GM18858 (cell line): ENCODE measurements at regions not wholly inside any gene's neighbourhood (a gene's known extent, or its start where the extent isn't known, plus 50 kb on each side); places are given as distances from the start of the nearest gene placed in this dataset.
"Not testable (repeated sequence)": the region's sequence is repeated elsewhere in the genome, so short reads cannot be mapped to it uniquely, and the experiment has no call there.

Experiments
- ATAC-seq: cut with Tn5 transposase; IDR thresholded peaks from one replicate; pipeline ENCODE4 v1.9.1; 2021; ENCODE audit not compliant: unreplicated experiment

DNA sequence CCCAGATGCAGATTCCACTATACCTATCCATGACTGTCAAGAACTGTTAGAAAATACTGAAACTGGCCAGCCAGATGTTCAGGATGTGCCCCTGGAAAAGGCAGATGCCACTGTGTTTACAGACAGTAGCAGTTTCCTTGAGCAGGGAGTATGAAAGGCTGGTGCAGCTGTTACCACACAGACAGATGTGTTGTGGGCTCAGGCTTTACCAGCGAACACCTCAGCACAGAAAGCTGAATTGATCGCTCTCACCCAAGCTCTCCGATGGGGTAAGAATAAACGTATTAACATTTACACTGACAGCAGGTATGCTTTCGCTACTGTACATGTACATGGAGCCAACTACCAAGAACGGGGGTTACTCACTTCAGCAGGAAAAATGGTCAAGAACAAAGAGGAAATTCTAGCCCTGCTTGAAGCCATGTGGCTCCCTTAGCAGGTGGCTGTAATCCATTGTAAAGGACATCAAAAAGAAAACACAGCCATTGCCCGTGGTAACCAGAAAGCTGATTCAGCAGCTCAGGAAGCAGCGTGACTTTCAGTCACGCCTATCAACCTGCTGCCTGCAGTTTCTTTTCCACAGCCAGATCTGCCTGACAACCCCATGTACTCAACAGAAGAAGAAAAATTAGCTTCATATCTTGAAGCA is 459.7 kb upstream of the HTR1E start:
- no peak for ATAC-seq

DNA sequence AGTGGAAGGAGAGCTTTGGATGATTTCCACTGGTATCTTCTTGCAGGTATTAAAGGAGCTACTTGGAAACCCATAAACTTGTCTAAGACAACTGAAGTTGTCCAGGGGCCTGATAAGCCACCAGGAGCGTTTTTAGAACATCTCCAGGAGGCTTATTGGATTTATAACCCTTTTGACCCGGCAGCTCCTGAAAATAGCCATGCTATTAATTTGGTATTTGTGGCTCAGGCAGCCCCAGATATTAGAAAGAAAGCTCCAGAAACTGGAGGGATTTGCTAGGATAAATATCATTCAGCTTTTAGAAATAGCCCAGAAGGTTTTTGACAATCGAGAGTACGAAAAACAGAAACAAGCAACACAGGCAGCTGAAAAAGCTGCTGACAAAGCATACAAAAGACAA is 461.0 kb upstream of the HTR1E start:
- no peak for ATAC-seq

DNA sequence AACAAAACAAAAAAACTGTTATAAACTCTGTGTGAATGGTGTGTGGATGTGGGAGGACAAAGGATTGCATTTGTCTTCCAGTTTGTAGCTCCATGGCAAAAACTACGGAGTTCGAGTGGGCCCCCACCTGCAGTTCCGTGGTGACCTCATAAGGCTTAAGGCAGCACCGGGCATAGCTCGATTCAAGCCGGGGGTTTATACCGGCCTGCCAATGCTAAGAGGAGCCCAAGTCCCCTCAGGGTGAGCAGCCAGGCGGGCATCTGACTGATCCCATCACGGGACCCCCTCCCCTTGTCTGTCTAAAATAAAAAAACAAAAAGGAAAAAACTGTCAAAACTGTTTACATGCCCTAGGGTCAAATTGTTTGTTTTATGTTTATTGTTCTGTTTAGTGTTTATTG is 463.2 kb upstream of the HTR1E start:
- ATAC-seq, result no peak

DNA sequence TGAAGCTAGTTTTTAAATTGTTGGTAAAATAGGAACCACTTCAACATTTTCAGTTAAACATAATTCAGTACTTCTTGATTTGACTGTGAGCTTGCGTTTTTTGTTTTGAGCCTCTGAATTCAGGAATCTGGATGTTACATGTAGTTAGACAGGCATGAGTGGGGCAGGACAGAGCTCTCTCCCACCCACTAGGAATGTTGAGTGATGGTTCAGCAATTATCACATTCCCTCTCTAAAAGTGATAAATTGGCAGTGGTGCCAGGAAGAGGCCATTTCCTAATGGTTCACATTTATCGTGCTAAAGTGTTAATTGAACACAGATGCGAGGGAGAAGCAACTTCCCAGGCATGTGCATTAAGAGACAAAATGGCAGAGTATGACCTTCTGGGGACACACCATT is 465.5 kb upstream of the HTR1E start:
- ATAC-seq, result no peak

DNA sequence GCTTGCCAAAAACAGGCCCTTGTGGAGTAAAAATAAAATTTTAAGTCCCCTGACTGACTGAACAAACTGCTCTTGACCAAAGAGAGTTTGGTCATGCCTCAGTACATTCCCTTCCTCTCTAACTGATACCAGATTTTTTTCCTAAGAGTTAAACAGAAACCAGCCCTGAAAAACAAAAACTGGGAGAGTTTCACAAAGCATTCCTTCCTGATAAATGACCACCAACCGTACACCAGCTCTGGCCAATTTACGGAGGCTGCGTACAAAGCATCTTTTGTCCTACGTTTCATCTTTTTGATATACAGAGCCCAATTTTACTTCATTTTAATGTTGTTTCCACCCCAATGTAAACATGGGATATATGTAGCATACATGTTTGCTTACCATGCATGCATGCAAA is 477.4 kb upstream of the HTR1E start:
- ATAC-seq, result no peak

DNA sequence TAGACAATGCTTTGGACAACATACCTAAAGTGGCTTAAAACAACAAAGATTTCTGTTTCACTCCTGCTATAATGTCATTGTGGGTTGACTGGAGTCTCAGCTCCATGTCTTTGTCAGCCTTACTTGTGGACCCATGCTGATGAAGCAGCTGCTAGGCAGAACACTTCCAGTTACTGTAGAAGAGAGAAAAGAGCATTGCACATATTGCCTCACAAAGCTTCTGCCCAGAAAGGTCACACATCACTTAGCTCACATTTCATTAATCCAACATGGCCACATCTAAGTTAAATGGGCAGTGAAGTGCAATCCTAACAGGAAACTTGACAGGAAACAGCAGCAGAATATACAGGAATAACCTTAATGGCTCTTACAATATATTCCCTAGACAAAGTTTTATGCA is 480.5 kb upstream of the HTR1E start:
- no peak for ATAC-seq

DNA sequence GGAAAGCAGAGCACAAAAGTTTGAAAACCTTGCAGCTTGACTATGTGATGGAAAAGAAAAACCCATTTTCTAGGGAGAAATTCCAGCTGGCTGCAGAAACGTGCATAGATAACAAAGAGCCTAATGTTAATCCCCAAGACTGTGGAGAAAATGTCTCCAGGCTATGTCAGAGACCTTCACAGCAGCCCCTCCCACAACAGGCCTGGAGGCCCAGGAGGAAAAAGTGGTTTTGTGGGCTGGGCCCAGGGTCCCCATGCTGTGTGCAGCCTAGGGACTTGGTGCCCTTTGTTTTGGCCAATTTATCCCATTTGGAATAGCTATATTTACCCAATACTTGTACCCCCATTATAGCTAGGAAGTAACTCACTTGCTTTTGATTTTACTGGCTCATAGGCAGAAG is 484.1 kb upstream of the HTR1E start:
- ATAC-seq, result no peak

DNA sequence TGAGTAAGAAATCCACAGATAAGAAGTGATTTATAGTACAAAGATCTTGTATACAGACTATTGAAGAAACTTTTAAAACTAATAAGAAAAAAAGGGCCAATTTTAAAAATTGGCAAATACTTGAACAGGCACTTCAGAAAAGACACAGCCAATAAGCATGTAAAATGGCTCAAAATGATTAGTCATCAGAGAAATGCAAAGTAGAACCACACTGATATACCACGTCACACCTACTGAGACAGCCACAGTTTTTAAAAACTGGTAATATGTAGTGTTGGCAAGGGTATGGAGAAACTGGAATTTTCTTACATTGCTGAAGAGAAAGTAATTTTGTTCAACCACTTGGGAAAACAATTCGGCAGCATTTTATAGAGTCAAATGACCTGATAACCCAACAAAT is 488.9 kb upstream of the HTR1E start:
- ATAC-seq, result no peak

DNA sequence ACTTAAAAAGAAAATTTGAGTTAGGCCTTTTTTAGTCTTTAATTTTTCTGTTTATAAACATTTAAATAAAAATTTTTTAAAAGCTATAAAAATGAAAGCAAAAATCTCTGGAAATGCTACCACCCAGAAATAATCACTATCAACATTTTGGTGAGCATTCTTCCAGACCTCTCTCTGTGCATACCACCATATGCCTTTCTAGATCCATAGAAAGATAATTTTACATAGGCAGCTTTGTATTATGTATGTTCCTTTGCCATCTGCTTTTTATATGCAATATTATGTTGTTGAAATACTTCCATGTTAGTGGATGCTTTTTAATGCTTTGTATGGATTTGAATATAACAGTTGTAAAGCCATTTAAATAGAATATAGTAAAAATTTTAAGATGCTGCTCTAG is 496.7 kb upstream of the HTR1E start:
- ATAC-seq, result no peak

DNA sequence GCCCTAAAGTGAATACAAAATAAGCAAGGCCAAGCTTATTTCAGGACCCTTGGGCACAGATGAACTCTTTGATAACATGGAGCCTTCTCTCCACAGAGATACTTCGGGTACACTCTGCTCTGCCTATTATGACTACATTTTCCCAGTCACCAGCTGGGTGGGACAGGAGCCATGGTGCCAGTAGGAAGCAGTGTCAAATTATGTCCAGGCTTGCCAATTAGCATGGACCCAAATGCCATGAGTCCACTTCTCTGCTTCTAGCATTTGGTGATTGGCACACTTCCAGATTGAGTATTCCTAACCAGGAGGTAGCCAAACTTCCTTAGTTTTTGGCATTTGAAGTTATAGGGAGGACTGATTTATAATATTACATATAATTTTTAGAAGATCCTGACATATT is 513.8 kb upstream of the HTR1E start:
- no peak for ATAC-seq

DNA sequence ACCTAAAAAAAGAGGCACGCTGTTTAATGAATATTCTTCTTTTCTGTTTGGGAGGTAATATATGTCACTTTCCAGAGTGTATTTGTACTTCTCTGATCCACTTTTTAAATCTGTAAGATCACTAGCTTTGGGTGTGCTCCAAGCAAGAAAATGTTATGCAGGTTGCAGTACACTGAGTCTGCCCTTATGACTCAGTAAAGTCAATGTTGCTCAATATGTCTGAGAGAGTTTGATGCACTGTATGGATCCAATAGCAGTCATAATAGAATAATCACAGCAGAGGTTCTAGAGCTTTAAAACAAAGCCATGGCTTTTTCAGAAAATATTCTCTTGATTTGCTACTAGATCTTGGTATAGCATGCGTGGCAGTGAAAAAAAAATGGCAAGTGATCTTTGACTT is 525.3 kb upstream of the HTR1E start:
- ATAC-seq, result no peak

DNA sequence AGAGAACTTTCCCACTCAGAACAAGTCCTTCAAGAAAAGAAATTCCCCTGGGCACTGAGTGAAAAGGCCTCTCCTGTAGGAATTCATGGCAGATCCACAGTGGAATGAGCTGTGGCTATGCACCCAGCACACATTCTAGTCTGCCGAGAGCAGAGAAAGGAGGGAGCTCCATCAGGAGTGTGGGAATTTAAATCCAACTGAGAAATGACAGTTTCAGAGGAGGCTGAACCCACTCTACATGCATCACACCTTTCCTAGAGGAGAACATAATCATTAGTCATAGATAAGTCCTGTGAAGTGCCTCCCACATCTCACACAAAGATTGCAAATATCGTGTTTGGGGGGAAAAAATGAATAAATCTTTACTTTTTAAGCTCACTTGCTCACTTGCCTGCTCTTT is 530.2 kb upstream of the HTR1E start:
- no peak for ATAC-seq

DNA sequence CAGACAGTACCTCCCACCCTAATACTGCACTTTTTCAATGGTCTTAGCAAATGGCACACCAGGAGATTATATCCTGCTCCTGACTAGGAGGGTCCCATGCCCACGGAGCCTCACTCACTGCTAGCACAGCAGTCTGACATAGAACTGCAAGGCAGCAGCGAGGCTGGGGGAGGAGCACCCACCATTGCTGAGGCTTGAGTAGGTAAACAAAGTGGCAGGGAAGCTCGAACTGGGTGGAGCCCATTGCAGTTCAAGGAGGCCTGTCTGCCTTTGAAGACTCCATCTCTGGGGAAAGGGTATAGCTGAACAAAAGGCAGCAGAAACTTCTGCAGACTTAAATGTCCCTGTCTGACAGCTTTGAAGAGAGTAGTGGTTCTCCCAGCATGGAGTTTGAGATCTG is 544.5 kb upstream of the HTR1E start:
- not testable (repeated sequence) for ATAC-seq

DNA sequence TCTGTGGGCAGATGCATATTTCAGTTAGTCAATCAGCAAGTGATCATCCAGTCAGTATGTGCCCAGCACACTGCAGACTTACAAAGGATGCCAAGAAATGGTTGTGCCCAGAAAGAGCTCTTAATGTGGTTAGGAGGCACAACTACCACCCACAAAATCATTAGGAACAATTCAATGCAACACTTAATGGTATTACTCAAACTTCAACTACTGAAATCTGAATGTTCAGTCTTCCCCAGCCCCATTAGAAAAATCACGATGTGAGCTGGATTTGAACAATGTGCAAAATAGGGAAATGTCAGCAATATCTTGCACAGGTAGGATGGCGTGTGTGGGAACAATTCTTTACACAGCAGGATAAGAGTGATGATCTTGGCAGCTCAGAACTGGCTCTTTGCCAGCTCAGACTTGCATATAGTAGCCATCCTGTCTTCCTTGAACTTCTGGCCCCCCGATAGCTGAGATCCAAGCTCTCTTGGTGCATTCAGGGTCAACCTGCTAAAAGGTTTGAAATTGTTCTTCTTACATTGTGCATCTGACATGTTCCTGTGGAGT is 556.7 kb upstream of the HTR1E start:
- no peak for ATAC-seq

DNA sequence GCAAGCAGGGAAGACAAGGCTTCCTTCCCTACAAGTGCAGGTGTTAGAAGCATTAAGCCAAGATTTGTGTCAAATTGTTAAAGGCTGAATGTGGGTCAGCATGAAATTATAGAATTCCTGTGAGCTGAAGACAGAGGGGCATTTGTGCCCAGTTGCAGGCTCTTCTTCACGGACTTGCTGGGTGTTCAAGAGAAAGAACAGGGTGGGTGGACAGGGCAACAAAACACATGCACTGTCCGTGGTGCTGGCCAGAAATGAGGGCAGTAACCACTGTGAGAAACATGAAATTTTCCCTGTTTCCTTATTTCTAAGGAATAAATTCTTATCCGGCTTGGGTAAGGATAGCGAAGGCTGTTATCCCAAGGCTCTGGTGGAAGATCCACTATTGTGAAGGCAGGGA is 579.5 kb upstream of the HTR1E start:
- no peak for ATAC-seq

DNA sequence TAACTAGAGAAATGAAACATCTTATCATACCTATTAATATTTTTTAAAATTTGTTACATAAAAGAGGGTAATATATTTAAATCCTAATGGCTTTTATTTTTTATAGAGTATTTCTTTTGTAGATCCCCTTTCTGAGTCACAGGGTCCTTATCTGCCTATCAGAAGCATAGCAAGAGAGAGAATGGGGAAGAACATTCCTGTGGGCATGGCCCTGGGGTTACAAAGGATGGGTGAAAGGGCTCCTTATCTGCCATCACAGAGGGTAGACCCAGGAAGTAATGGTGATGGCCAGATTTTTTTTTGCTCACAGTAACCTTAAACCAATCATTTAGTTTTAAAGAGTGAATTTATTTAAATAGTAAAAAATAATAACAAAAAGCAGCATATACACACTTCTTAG is 582.1 kb upstream of the HTR1E start:
- ATAC-seq, result no peak

DNA sequence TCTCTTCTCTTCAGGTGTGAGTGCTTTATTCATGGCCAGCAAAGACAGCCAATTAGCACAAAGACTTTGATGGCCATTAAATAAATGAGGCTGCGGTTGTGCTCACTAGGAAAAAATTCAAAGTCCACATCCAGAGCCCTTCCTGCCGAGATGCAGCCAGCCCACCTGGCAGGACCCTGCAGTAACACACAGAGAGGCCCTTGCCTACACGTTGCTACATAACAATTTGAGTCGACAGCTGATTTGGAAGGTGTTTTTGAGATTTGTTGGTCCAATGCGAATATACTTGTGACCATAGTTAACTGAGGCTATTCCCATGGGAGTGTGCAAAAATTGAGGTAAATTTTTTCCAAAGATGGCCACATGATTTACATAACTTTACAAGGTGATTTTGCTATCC is 605.4 kb upstream of the HTR1E start:
- ATAC-seq, result no peak

DNA sequence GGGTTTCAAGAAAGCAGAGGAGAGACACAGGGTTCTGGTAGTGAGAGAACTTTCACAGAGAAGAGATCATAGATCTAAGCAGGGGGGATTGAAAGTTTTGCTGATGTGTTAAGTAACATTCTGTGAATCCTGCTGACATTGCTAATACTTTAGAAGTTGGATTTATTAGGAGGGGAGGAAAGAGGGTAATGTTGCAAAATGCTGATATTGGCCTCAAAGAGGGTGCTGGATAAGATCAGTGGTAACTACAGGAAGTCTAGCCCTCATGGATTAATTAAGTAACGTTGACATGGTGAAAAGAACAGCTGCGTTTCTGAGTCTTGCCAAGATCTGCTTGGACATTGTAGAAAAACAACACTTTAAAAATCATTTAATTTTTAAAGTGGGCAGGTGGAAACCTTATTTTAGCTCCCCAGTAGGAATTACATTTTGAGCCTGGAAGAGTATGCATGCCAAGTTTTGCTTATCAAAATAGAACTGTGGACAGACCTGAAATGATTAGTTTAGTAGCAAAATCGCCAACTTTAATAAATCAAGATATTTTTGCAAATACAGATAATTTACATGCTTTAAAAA is 606.0 kb upstream of the HTR1E start:
- ATAC-seq, result no peak

DNA sequence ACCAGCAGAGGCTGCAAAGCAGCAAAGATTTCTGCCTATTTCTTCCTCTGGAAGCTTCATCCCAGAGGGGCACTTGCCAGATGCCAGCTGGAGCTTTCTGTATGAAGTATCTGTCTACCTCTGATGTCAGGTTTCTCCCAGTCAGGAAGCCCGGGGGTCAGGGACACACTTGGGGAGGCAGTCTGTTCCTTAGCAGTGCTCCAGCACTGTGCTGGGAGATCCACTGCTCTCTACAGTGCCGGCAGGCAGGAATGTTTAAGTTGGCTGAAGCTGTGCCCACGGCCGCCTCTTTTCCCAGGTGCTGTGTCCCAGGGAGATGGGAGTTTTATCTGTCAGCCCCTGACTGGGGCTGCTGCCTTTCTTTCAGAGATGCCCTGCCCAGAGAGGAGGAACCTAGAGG is 631.1 kb upstream of the HTR1E start:
- no peak for ATAC-seq

DNA sequence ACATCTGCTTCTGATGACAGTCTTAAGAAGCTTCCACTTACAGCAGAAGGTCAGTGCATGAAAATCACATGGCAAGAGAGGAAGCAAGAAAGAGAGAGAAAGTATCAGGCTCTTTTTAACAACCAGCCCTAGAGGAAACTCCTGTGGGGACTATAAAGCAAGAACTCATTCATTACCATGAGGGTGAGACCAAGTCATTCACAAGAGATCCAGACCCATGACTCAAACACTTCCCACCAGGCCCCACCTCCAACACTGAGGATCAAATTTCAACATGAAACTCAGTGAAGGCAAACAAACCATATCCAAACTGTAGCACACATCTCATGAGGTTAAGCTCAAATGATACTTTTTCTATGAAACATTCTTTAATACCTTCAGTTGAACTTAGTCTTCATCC is 643.2 kb upstream of the SYNCRIP start:
- ATAC-seq, result no peak

DNA sequence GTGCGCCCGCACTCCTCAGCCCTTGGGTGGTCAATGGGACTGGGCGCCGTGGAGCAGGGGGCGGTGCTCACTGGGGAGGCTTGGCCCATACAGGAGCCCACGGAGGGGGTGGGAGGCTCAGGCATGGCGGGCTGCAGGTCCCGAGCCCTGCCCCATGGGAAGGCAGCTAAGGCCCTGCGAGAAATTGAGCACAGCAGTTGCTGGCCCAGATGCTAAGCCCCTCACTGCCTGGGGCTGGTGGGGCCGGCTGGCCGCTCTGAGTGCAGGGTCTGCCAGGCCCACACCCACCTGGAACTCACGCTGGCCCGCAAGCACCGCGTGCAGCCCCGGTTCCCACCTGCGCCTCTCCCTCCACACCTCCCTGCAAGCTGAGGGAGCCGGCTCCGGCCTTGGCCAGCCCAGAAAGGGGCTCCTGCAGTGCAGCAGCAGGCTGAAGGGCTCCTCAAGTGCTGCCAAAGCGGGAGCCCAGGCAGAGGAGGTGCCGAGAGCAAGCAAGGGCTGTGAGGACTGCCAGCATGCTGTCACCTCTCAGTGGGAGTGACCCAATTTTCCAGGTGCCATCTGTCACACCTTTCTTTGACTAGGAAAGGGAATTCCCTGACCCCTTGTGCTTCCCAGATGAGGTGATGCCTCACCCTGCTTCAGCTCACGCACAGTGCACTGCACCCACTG is 642.3 kb upstream of the SYNCRIP start:
- not testable (repeated sequence) for ATAC-seq

DNA sequence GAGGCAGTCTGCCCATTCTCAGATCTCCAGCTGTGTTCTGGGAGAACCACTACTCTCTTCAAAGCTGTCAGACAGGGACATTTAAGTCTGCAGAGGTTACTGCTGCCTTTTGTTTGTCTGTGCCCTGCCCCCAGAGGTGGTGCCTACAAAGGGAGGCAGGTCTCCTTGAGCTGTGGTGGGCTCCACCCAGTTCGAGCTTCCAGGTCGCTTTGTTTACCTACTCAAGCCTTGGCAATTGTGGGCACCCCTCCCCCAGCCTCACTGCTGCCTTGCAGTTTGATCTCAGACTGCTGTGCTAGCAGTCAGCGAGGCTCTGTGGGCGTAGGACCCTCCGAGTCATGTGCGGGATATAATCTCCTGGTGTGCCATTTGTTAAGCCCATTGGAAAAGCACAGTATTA is 640.9 kb upstream of the SYNCRIP start:
- ATAC-seq, result not testable (repeated sequence)
